Heart left ventricle (tissue), 13 donors: ENCODE measurements at regions not wholly inside any gene's neighbourhood (a gene's known extent, or its start where the extent isn't known, plus 50 kb on each side); places are given as distances from the start of the nearest gene placed in this dataset.

Experiments used
- POLR2A ChIP-seq, 2 donors: fragments of 450-650 bp; IDR thresholded peaks; one replicate each; pipeline ENCODE4 v1.6.1; 2017; ENCODE audit warnings: antibody characterized with exemption in 2 of 2, mild to moderate bottlenecking in 2 of 2, moderate library complexity in 2 of 2
- TF ChIP-seq, protein P1 (sequence below), 12 donors: fragments of 200-600 bp; sonication (generic) in 4 of 12; IDR thresholded peaks; one replicate each; pipeline versions ENCODE4 v1.5.0 to v1.8.0; 2018 to 2022; ENCODE audit warnings: antibody characterized with exemption in 12 of 12, mild to moderate bottlenecking in 5 of 12
- donor health status: ischemic (EF 13 %, LVEDD 7.1; RV severe dilation, severe dysfunction).
- donor health status: DM: no; HTN: yes; CAD: no.
- donor health status: DM: no; HTN: no; CAD: no.
- donor health status: ischemic (EF 25% LVEDD 6.9; RV normal size, moderate dysfunction).
- donor health status: ischemic (EF 25% LVEDD 5.7; RV mildly dilated, moderate dysfunction).
- donor health status: ischemic (EF 35%, LVEDD 5.7; RV mildly dilated, moderate dysfunction).
- donor health status: nonischemic (EF 11% LVEDD 7.7; RV severe dilation, severe dysfunction).
- donor health status: DM: yes; HTN: yes; CAD: no.
- donor health status: PGD.
- donor health status: ischemic (EF 29% LVEDD 5.4; RV normal size, mild dysfunction).
- donor health status: nonischemic (EF 23%, LVEDD 6.1; RV moderate dilation, normal function).

DNA sequence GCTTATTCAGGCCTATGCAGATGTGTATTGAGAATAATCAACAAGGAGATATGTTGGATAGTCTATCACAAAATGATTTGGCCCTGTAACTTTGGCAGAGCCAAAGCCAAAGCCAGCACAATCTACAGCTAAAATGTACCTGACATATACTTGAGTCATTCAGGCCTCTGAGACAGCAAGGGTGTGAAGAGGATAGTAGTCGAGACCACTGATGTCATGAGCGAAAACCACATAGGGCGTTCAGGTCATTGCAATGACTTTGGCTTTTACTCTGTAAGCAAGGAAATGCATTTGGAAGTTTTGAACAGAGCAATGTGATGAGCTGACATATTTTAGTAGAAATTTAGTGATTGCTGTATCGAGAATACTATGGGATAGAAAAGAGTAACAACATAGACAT is 579.6 kb downstream of the AMY1C start:
- TF ChIP-seq POLR2A (IDR thresholded peaks at IDR 0.05): no peak
- TF ChIP-seq, protein P1, sequence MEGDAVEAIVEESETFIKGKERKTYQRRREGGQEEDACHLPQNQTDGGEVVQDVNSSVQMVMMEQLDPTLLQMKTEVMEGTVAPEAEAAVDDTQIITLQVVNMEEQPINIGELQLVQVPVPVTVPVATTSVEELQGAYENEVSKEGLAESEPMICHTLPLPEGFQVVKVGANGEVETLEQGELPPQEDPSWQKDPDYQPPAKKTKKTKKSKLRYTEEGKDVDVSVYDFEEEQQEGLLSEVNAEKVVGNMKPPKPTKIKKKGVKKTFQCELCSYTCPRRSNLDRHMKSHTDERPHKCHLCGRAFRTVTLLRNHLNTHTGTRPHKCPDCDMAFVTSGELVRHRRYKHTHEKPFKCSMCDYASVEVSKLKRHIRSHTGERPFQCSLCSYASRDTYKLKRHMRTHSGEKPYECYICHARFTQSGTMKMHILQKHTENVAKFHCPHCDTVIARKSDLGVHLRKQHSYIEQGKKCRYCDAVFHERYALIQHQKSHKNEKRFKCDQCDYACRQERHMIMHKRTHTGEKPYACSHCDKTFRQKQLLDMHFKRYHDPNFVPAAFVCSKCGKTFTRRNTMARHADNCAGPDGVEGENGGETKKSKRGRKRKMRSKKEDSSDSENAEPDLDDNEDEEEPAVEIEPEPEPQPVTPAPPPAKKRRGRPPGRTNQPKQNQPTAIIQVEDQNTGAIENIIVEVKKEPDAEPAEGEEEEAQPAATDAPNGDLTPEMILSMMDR (IDR thresholded peaks at IDR 0.05): no peak
